GM21360 (cell line): ENCODE measurements at regions not wholly inside any gene's neighbourhood (a gene's known extent, or its start where the extent isn't known, plus 50 kb on each side); places are given as distances from the start of the nearest gene placed in this dataset.

Experiments
- ATAC-seq: cut with Tn5 transposase; IDR thresholded peaks from one replicate; pipeline ENCODE4 v1.9.1; 2021; ENCODE audit warnings: mild to moderate bottlenecking, moderate library complexity; ENCODE audit not compliant: unreplicated experiment

DNA sequence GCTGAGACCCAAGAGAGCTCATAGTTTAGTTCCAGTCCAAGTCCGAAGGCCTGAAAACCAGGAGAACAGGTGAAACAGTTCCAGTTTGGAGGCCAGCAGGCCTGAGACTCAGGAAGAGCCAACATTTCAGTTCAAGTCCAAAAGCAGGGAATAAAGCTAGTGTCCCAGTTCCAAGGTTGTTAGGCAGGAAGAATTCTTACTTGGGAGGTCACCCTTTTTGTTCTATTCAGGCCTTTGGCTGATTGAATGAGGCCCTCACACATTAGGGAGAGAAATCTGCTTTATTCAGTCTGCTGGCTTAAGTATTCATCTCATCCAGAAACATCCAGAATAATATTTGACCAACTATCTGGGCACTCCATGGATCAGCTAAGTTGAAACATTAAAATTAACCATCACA is 294.6 kb downstream of the PCNX1 start:
- no peak for ATAC-seq

DNA sequence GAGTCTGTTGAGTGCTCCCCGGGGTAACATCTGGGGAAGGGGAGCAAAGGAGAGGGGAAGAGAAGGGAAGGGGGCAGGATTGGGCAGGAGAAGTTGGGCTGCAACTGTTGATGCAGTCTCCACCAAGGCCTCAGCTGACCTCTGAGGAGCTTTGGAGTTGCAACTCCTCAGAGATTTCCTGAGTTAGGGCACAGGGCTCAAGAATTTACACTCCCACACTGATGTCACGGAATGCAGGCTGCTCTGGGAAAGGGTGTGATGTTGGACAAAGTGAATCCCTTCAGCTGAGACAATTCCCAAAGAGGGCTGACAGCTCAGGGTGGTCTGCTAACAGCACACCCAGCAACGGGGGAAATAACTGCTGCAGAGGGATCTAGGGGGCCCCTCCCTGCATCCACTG is 295.6 kb downstream of the PCNX1 start:
- ATAC-seq: no peak

GRCh38 chr14:71203306-71203705 is 296.0 kb downstream of the PCNX1 start:
- no peak for ATAC-seq

DNA sequence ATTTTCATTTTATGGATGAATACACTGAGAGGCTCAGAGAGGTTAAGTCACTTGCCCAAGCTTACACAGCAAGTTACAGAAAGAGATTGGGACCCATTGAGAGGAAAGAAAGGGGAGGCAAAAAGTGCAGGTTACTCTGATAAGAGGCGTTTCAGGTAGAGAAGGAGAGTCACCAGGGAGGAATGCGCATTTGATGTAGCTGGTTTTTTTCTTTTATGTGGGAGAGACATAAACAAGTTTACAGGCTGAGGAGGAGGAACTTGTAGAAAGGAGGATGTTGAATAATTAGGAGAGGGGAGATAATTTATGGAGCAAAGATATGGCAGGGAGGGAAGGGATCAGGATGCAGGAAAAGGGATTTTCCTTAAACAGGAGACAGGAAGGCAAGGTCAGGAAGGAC is 297.0 kb downstream of the PCNX1 start:
- ATAC-seq: no peak

- no peak for ATAC-seq
Observed at GRCh38 chr14:71204768-71205167, 297.5 kb downstream of the PCNX1 start.

GRCh38 chr14:71206123-71206522 is 298.9 kb downstream of the PCNX1 start:
- no peak for ATAC-seq

DNA sequence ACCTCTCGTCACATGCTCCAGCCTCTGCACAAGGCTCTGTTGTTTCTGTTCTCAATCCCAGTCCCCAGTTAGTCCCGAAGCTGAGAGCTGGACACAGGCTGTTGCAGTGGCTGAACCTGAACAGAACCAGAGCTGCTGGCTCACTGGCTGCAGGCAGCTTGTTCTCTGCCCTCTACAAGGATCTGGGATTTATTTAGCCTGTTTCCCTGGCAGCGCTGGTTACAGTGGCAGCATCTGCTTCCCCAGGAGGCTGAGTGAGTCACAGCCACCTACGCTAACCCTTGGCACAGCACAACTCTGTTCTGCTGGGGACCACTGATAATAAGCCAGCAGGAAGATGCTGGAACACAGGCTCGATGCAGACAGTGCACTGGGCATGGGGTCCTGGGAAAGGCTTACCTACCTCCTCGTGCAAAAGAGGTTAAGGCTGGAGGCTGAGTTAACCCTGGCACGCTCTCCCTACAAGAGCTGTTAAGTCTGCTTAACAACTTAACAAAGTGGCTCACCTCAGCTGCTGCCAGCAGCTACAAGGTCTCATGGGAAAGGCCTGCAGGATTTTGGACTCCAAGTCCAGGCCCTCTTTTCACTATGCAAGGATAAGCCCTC is 299.6 kb downstream of the PCNX1 start:
- no peak for ATAC-seq

- ATAC-seq: no peak
Observed at GRCh38 chr14:71208702-71209357, 301.6 kb downstream of the PCNX1 start.

- ATAC-seq: no peak
Observed at GRCh38 chr14:71209888-71210287, 302.6 kb downstream of the PCNX1 start.

DNA sequence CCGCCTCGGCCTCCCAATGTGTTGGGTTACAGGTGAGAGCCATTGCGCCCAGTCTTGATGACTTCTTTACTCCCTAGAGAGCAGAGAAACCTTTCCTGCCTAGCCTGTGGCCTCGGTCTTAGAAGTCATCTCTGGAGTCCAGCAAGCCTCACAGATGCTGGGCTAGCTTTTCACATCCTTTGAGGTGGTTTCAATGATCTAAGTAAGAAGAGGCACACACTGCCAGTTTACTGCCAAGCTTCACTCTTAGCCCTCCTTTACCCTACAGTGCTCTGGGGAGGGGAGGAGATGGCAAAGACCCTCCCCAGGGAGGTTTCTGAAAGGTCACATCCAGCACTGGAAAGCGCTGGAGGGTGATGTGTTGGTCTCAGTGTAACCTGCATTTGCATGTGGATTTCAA is 304.8 kb downstream of the PCNX1 start:
- no peak for ATAC-seq

- no peak for ATAC-seq
Observed at GRCh38 chr14:71212683-71213107, 305.4 kb downstream of the PCNX1 start.

- ATAC-seq: no peak
Observed at GRCh38 chr14:71214241-71214640, 307.0 kb downstream of the PCNX1 start.

GRCh38 chr14:71220462-71220861 is 313.2 kb downstream of the PCNX1 start:
- ATAC-seq: no peak

DNA sequence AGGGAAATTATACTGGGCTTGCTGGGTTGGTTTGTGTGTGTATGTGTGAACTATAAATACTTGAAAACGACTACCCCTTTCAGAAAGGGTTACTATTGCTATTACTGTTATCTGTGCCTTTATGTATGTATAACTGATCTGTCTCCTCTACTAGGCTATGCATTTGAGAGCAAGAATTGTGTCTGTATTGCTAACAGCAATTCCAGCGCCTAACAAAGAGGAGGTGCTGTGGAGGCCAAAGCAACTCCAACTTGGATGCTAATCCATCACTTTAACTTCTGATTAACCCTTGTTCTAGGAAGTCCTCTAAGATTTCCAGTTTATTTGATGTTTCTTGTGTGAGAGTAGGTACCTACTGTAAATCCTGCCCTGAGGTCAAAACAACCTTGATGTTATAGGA is 313.9 kb downstream of the PCNX1 start:
- ATAC-seq: no peak

DNA sequence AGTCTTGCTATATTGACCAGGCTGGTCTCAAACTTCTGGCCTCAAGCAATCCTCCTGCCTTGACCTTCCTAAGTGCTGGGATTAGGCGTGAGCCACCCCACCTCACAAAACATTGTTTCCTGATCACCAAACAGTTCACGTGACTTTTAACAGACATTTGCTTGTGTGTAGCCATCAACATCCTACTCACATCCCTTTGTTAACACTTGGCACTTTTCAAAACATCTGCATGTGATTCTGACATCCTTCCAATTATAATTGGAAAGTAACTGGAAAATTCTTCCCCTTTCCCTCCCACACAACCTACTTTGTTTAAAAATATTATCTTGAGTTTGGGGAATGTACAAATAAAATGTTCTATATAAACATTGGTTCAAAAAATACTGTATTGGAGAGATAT is 317.9 kb downstream of the PCNX1 start:
- ATAC-seq: no peak

DNA sequence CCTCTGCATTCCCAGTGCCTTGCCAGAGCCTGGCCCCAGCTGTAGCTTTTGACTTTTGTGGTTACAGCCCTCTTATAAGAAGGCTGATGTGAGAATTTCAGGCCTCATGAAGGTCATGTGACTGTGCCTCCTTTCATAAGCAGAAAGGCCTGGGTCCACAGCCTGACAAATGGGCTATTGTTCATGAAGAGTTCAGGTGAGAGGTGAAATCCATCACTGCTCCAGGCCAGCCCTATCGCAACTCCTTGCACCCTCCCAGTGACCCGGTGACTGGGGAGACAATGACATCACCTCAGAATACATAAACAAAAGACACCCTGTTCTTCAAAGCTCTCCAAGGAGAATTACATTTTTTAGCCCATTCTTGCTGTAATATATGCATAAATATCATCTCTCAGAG is 321.5 kb downstream of the PCNX1 start:
- no peak for ATAC-seq

DNA sequence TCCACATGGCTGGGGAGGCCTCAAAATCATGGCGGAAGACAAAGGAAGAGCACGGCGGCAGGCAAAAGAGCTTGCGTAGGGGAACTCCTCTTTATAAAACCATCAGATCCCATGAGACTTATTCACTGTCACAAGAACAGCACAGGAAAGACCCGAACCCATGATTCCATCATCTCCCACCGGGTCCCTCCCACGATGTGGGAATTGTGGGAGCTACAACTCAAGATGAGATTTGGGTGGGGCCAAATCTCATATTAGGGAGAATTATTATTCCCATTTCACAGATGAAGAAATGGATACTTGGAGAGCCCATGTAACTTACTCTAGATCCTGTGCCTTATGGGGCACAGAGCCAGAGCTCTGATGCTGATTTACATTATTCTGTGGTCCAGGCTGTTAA is 322.6 kb downstream of the PCNX1 start:
- ATAC-seq: no peak

DNA sequence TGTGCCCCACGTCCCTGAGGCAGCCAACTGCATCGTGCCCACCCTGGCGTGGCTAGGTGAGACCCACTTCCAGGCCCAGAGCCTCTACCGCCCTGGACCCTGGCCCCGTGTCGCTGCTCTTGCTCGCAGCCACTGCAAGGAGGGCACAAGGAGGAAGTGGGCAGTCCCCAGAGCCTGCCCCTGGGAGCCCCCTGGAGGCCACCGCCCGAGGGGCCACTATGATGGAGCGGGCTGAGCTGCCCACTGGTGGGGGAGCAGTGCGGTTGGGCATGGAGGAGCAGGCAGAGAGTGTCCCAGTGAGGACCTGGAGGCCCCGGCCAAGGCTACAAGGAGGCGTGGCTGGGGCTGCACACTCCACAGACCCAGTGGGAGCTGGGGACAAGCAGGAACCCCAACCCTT is 323.6 kb downstream of the PCNX1 start:
- ATAC-seq: no peak

GRCh38 chr14:71231521-71232393 is 324.5 kb downstream of the PCNX1 start:
- no peak for ATAC-seq

- no peak for ATAC-seq
Observed at GRCh38 chr14:71232506-71232905, 325.2 kb downstream of the PCNX1 start.

GRCh38 chr14:71235875-71236274 is 328.6 kb downstream of the PCNX1 start:
- no peak for ATAC-seq

GRCh38 chr14:71236487-71236886 is 329.2 kb downstream of the PCNX1 start:
- no peak for ATAC-seq
